Esophagus muscularis mucosa (tissue), 3 donors: ENCODE measurements at regions not wholly inside any gene's neighbourhood (a gene's known extent, or its start where the extent isn't known, plus 50 kb on each side); places are given as distances from the start of the nearest gene placed in this dataset.

ENCODE experiments used
- CTCF ChIP-seq, 3 experiments: fragments of 200-600 bp in 2 of 3; fragments of 450-650 bp in 1 of 3; sonication (generic) in 2 of 3; IDR thresholded peaks; one replicate each; pipeline ENCODE4 v1.5.1; 2017 to 2019; ENCODE audit warnings: antibody characterized with exemption in 3 of 3, mild to moderate bottlenecking in 2 of 3, moderate library complexity in 1 of 3
- POLR2A ChIP-seq: fragments of 450-650 bp; IDR thresholded peaks from one replicate; pipeline ENCODE4 v1.6.1; 2017; ENCODE audit warnings: antibody characterized with exemption, moderate library complexity, mild to moderate bottlenecking, low read depth
- POLR2AphosphoS5 ChIP-seq, 2 donors: sonication (generic); formaldehyde crosslinking; IDR thresholded peaks; one replicate each; pipeline ENCODE4 v1.6.1; 2017; ENCODE audit warnings: antibody characterized with exemption in 2 of 2

GRCh38 chr11:70528794-70529580, 130.7 kb downstream of the CTTN start:
- TF ChIP-seq POLR2A: no peak
- no peak for TF ChIP-seq CTCF (IDR thresholded peaks at IDR 0.05)
- no peak for TF ChIP-seq POLR2AphosphoS5 (IDR thresholded peaks at IDR 0.05)
